HEK293 (cell line): ENCODE measurements at regions not wholly inside any gene's neighbourhood (a gene's known extent, or its start where the extent isn't known, plus 50 kb on each side); places are given as distances from the start of the nearest gene placed in this dataset.

Experiments
- CTCF ChIA-PET: fragments of 350-600 bp; formaldehyde crosslinking; extraction: SDS; loops from one replicate; lab custom pipeline; 2021; ENCODE audit warnings: antibody characterized with exemption; lab: Yijun Ruan, JAX
- POLR2A ChIA-PET: fragments of 300-600 bp; formaldehyde crosslinking; extraction: SDS; loops from one replicate; lab custom pipeline; 2020; ENCODE audit warnings: antibody characterized with exemption, inconsistent platforms; lab: Yijun Ruan, JAX
- H3K27ac ChIP-seq: fragments of 200-500 bp; sonication (Bioruptor generic); 2 replicates; pipeline ENCODE4 v1.5.1; 2014; ENCODE audit warnings: low read depth, low read length, control low read depth, inconsistent platforms; ENCODE audit errors: extremely low read depth
- H3K36me3 ChIP-seq, 2 experiments: fragments of 200-500 bp in 1 of 2; sonication (Bioruptor generic) in 1 of 2; 1 replicate in 1 of 2; 2 replicates in 1 of 2; pipeline ENCODE4 v1.5.1; 2014 to 2017; ENCODE audit warnings: inconsistent platforms in 2 of 2, low read length in 2 of 2; ENCODE audit not compliant: control insufficient read depth in 2 of 2, insufficient read depth in 1 of 2
- H3K4me1 ChIP-seq: fragments of 200-500 bp; sonication (Bioruptor generic); 2 replicates; pipeline ENCODE4 v1.5.1; 2014; ENCODE audit warnings: mild to moderate bottlenecking, low read length, inconsistent platforms; ENCODE audit not compliant: control insufficient read depth, insufficient read depth
- H3K4me3 ChIP-seq: 2 replicates; pipeline ENCODE4 v1.5.1; 2011; ENCODE audit warnings: low read depth, mild to moderate bottlenecking, control low read depth, low read length, moderate library complexity
- H3K9me3 ChIP-seq: fragments of 200-500 bp; sonication (Bioruptor generic); 2 replicates; pipeline ENCODE4 v1.5.1; 2014; ENCODE audit warnings: low read depth, low read length, inconsistent platforms; ENCODE audit not compliant: control insufficient read depth, insufficient read depth
- BCL6B ChIP-seq: fragments of 450-650 bp; formaldehyde crosslinking; IDR thresholded peaks from 2 replicates; pipeline ENCODE4 v1.5.1; 2017; ENCODE audit warnings: missing biosample characterization, missing genetic modification characterization
- CTCF ChIP-seq: fragments of 450-650 bp; formaldehyde crosslinking; IDR thresholded peaks from 2 replicates; pipeline ENCODE4 v1.5.1; 2016; ENCODE audit warnings: missing biosample characterization, missing genetic modification characterization
- GFI1B ChIP-seq: fragments of 450-650 bp; formaldehyde crosslinking; IDR thresholded peaks from 2 replicates; pipeline ENCODE4 v1.5.1; 2016; ENCODE audit warnings: missing biosample characterization, missing genetic modification characterization
- GLI2 ChIP-seq: fragments of 450-650 bp; formaldehyde crosslinking; IDR thresholded peaks from 2 replicates; pipeline ENCODE4; 2017; ENCODE audit warnings: missing biosample characterization, missing genetic modification characterization, low read depth, borderline replicate concordance
- IKZF3 ChIP-seq: fragments of 450-650 bp; IDR thresholded peaks from 2 replicates; pipeline ENCODE4 v1.5.0; 2018; ENCODE audit warnings: missing biosample characterization, mild to moderate bottlenecking, missing genetic modification characterization, moderate library complexity
- OSR2 ChIP-seq: fragments of 450-650 bp; formaldehyde crosslinking; IDR thresholded peaks from 2 replicates; pipeline ENCODE4 v1.5.1; 2016; ENCODE audit warnings: missing biosample characterization, missing genetic modification characterization
- SETDB1 ChIP-seq: IDR thresholded peaks from one replicate; pipeline ENCODE4 v1.6.1; 2017; ENCODE audit warnings: mild to moderate bottlenecking, low read length, moderate library complexity, mixed read lengths; ENCODE audit not compliant: insufficient read length
- SP2 ChIP-seq: fragments of 450-650 bp; formaldehyde crosslinking; IDR thresholded peaks from 2 replicates; pipeline ENCODE4 v1.5.1; 2016; ENCODE audit warnings: missing biosample characterization, missing genetic modification characterization
- WT1 ChIP-seq: fragments of 450-650 bp; formaldehyde crosslinking; IDR thresholded peaks from 2 replicates; pipeline ENCODE4 v1.5.1; 2016; ENCODE audit warnings: missing biosample characterization, missing genetic modification characterization
- ZBTB17 ChIP-seq: fragments of 450-650 bp; formaldehyde crosslinking; IDR thresholded peaks from 2 replicates; pipeline ENCODE4 v1.5.1; 2016; ENCODE audit warnings: missing biosample characterization, missing genetic modification characterization
- ZNF121 ChIP-seq: fragments of 450-650 bp; formaldehyde crosslinking; IDR thresholded peaks from 2 replicates; pipeline ENCODE4 v1.5.1; 2016; ENCODE audit warnings: missing biosample characterization, missing genetic modification characterization
- ZNF140 ChIP-seq: fragments of 450-650 bp; formaldehyde crosslinking; IDR thresholded peaks from 2 replicates; pipeline ENCODE4 v1.5.1; 2016; ENCODE audit warnings: missing biosample characterization, missing genetic modification characterization
- ZNF155 ChIP-seq: fragments of 450-650 bp; formaldehyde crosslinking; IDR thresholded peaks from 2 replicates; pipeline ENCODE4 v1.5.1; 2016; ENCODE audit warnings: missing biosample characterization, missing genetic modification characterization
- ZNF16 ChIP-seq: fragments of 450-650 bp; formaldehyde crosslinking; IDR thresholded peaks from 2 replicates; pipeline ENCODE4 v1.5.1; 2016; ENCODE audit warnings: low read depth, missing biosample characterization, missing genetic modification characterization
- ZNF174 ChIP-seq: fragments of 450-650 bp; formaldehyde crosslinking; IDR thresholded peaks from 2 replicates; pipeline ENCODE4 v1.5.0; 2017; ENCODE audit warnings: missing biosample characterization, mild to moderate bottlenecking, missing genetic modification characterization
- ZNF175 ChIP-seq: fragments of 450-650 bp; formaldehyde crosslinking; IDR thresholded peaks from 2 replicates; pipeline ENCODE4 v1.5.1; 2016; ENCODE audit warnings: missing biosample characterization, missing genetic modification characterization
- ZNF23 ChIP-seq: fragments of 450-650 bp; formaldehyde crosslinking; IDR thresholded peaks from 2 replicates; pipeline ENCODE4 v1.5.1; 2016; ENCODE audit warnings: missing biosample characterization, missing genetic modification characterization, borderline replicate concordance
- ZNF248 ChIP-seq: fragments of 450-650 bp; formaldehyde crosslinking; IDR thresholded peaks from 2 replicates; pipeline ENCODE4 v1.5.1; 2017; ENCODE audit warnings: missing biosample characterization, missing genetic modification characterization
- ZNF292 ChIP-seq: fragments of 450-650 bp; formaldehyde crosslinking; IDR thresholded peaks from 2 replicates; pipeline ENCODE4 v1.5.1; 2016; ENCODE audit warnings: low read depth, missing biosample characterization, missing genetic modification characterization, borderline replicate concordance
- ZNF341 ChIP-seq: fragments of 450-650 bp; formaldehyde crosslinking; IDR thresholded peaks from 2 replicates; pipeline ENCODE4; 2016; ENCODE audit warnings: low read depth, missing biosample characterization, missing genetic modification characterization
- ZNF423 ChIP-seq: fragments of 450-650 bp; formaldehyde crosslinking; IDR thresholded peaks from 2 replicates; pipeline ENCODE4 v1.5.1; 2016; ENCODE audit warnings: missing biosample characterization, missing genetic modification characterization
- ZNF555 ChIP-seq: fragments of 450-650 bp; formaldehyde crosslinking; conservative IDR thresholded peaks from 2 replicates; pipeline ENCODE4 v1.5.1; 2017; ENCODE audit warnings: missing biosample characterization, mild to moderate bottlenecking, missing genetic modification characterization, inconsistent platforms
- ZNF558 ChIP-seq: fragments of 450-650 bp; formaldehyde crosslinking; IDR thresholded peaks from 2 replicates; pipeline ENCODE4 v1.5.1; 2016; ENCODE audit warnings: missing biosample characterization, missing genetic modification characterization
- ZNF600 ChIP-seq: fragments of 450-650 bp; formaldehyde crosslinking; IDR thresholded peaks from 2 replicates; pipeline ENCODE4 v1.5.1; 2016; ENCODE audit warnings: missing biosample characterization, missing genetic modification characterization
- ZNF624 ChIP-seq: fragments of 450-650 bp; formaldehyde crosslinking; IDR thresholded peaks from 2 replicates; pipeline ENCODE4 v1.5.1; 2017; ENCODE audit warnings: missing biosample characterization, missing genetic modification characterization
- ZNF654 ChIP-seq: fragments of 450-650 bp; formaldehyde crosslinking; IDR thresholded peaks from 2 replicates; pipeline ENCODE4 v1.5.1; 2016; ENCODE audit warnings: low read depth, missing biosample characterization, missing genetic modification characterization
- ZNF843 ChIP-seq: fragments of 450-650 bp; formaldehyde crosslinking; IDR thresholded peaks from 2 replicates; pipeline ENCODE4 v1.5.1; 2016; ENCODE audit warnings: missing biosample characterization, missing genetic modification characterization
- ZSCAN18 ChIP-seq: fragments of 450-650 bp; formaldehyde crosslinking; IDR thresholded peaks from 2 replicates; pipeline ENCODE4 v1.5.1; 2016; ENCODE audit warnings: missing biosample characterization, missing genetic modification characterization

- H3K4me1 ChIP-seq, result no peaks in the 10 kb centered on the region; the same call in 1 of the 2 replicates
- POLR2A ChIA-PET, result no interaction called here
- TF ChIP-seq ZNF654 (tag by site-specific recombination) (peak; percentile 94), ZNF843 (tag by site-specific recombination) (no peak), ZNF16 (tag by site-specific recombination) (no peak), WT1 (tag by site-specific recombination) (no peak), ZNF600 (tag by site-specific recombination) (0 out of 2 replicates have a peak, but pooled peaks have one; percentile 38), ZNF624 (tag by site-specific recombination) (no peak), ZNF140 (tag by site-specific recombination) (no peak), ZSCAN18 (no peak), SETDB1 (no peak), ZNF121 (tag by site-specific recombination) (no peak), CTCF (tag by site-specific recombination) (peak; percentile 91), ZNF155 (no peak)
- TF ChIP-seq, all 188 proteins: peak for 3
- CTCF ChIA-PET, result interaction anchor here (0.5 to 2.7 kb wide), 23 partner anchors 12 to 1454 kb away, joined by 3 to 24 read pairs (median 3); no protein-coding TSS in a partner anchor
- H3K9me3 ChIP-seq, result no peaks in the 10 kb centered on the region
- no peak overlapping the region for H3K4me3 ChIP-seq
- no peak overlapping the region for H3K27ac ChIP-seq
- no peaks in the 10 kb centered on the region for H3K36me3 ChIP-seq
Observed at GRCh38 chr20:40945754-40946450, 82.7 kb upstream of the TOP1 start.

GRCh38 chr20:40946451-40946850, 82.2 kb upstream of the TOP1 start:
- Histone ChIP-seq H3K4me3 (no peak overlapping the region), H3K4me1 (no peaks in the 10 kb centered on the region; the same call in 1 of the 2 replicates), H3K27ac (no peak overlapping the region), H3K36me3 (no peaks in the 10 kb centered on the region), H3K9me3 (no peaks in the 10 kb centered on the region)
- POLR2A ChIA-PET, result no interaction called here
- TF ChIP-seq ZNF175 (tag by site-specific recombination) (no peak), ZNF23 (tag by site-specific recombination) (no peak)
- CTCF ChIA-PET, result interaction anchor here (0.5 to 2.7 kb wide), 19 partner anchors 12 to 1454 kb away, joined by 3 to 24 read pairs (median 3); no protein-coding TSS in a partner anchor

- CTCF ChIA-PET, result interaction anchor here (1.5 kb wide), 1 partner anchor 207 kb away, joined by 3 read pairs; no protein-coding TSS in a partner anchor
- POLR2A ChIA-PET, result no interaction called here
- Histone ChIP-seq H3K27ac (no peak overlapping the region), H3K36me3 (no peaks in the 10 kb centered on the region), H3K4me3 (no peak overlapping the region), H3K9me3 (no peaks in the 10 kb centered on the region), H3K4me1 (no peaks in the 10 kb centered on the region)
- TF ChIP-seq ZNF558 (tag by site-specific recombination) (no peak), ZNF248 (tag by site-specific recombination) (no peak), GLI2 (no peak), SP2 (no peak), BCL6B (no peak), ZNF174 (tag by site-specific recombination) (no peak), ZNF555 (no peak), IKZF3 (no peak), ZNF423 (no peak), GFI1B (tag by site-specific recombination) (no peak), ZBTB17 (tag by site-specific recombination) (no peak), ZNF292 (no peak), OSR2 (tag by site-specific recombination) (no peak), ZNF341 (tag by site-specific recombination) (no peak)
Observed at GRCh38 chr20:40948465-40949267, 80.0 kb upstream of the TOP1 start.
